ENCODE measurements at regions not wholly inside any gene's neighbourhood (a gene's known extent, or its start where the extent isn't known, plus 50 kb on each side); places are given as distances from the start of the nearest gene placed in this dataset.

- Histone ChIP-seq H3K4me2 (ENCODE audit: low read depth, low read length) (no peak overlapping the region), H4K20me1 (ENCODE audit: insufficient read depth, low read length) (no peaks in the 10 kb centered on the region), H3K79me2 (ENCODE audit: insufficient read depth, low read length) (no peaks in the 10 kb centered on the region), H3K4me1 (ENCODE audit: insufficient read depth, low read length) (peaks cover 34% of the 10 kb centered on the region), H3K27ac (ENCODE audit: extremely low read length, insufficient read depth, low read length) (no peak overlapping the region), H3K9me3 (ENCODE audit: low read length) (no peaks in the 10 kb centered on the region), H3K4me3 (replicated peaks in 1 of 3; ENCODE audit: insufficient read depth in 1 of 3, low read depth in 2 of 3, low read length in 3 of 3) (no peak overlapping the region), H2AFZ (ENCODE audit: low read length) (no peak overlapping the region), H3K36me3 (replicated peaks in 1 of 2; ENCODE audit: control insufficient read depth in 1 of 2, insufficient read depth in 2 of 2, low read length in 2 of 2) (no peaks in the 10 kb centered on the region), H3K27me3 (ENCODE audit: control insufficient read depth in 1 of 2, insufficient read depth in 2 of 2, low read length in 2 of 2) (peaks cover 12 to 49% of the 10 kb centered on the region in 2 experiments), H3K9ac (ENCODE audit: insufficient read depth, low read depth, low read length) (no peak overlapping the region)
- BruUV-seq (replicated peaks): no TSS peak
- 77% methylated on average over 9 of the region's 22 CpGs for WGBS (ENCODE audit: low lambda C conversion rate)
- FAIRE-seq (no peak), DNase-seq (ENCODE audit: low spot score) (no peak), ATAC-seq (no peak)
- in situ Hi-C loops (cut with HindIII; ENCODE audit: extremely low pct_ligation_motif_present, low pct_unique_long_range_greater_than_20kb) (no loop called here), intact Hi-C loops (cut with micrococcal nuclease; ENCODE audit: unreplicated experiment) (no loop called here)
- TF ChIP-seq, protein P1, sequence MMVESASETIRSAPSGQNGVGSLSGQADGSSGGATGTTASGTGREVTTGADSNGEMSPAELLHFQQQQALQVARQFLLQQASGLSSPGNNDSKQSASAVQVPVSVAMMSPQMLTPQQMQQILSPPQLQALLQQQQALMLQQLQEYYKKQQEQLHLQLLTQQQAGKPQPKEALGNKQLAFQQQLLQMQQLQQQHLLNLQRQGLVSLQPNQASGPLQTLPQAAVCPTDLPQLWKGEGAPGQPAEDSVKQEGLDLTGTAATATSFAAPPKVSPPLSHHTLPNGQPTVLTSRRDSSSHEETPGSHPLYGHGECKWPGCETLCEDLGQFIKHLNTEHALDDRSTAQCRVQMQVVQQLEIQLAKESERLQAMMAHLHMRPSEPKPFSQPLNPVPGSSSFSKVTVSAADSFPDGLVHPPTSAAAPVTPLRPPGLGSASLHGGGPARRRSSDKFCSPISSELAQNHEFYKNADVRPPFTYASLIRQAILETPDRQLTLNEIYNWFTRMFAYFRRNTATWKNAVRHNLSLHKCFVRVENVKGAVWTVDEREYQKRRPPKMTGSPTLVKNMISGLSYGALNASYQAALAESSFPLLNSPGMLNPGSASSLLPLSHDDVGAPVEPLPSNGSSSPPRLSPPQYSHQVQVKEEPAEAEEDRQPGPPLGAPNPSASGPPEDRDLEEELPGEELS (CRISPR knock-in tag; IDR thresholded peaks at IDR 0.05): no peak
- TF ChIP-seq ZNF761 (CRISPR knock-in tag; conservative IDR thresholded peaks at IDR 0.05) (no peak), PCBP1 (IDR thresholded peaks at IDR 0.05; ENCODE audit: borderline replicate concordance, low read depth, low read length) (0 out of 2 replicates have a peak, but pooled peaks have one; percentile 41), GATA4 (IDR thresholded peaks at IDR 0.05; ENCODE audit: borderline replicate concordance, low read depth) (no peak), ZNF12 (CRISPR knock-in tag; IDR thresholded peaks at IDR 0.05) (no peak), PLSCR1 (CRISPR knock-in tag; IDR thresholded peaks at IDR 0.05; ENCODE audit: borderline replicate concordance) (no peak)
- ChIA-PET POLR2A (no interaction called here), CTCF (ENCODE audit: low intra/inter-chr PET ratio, low total read pairs) (no interaction called here)
These were observed 101.3 kb upstream of the ZBTB40 start for GRCh38 chr1:22350171-22350923.

Data from HepG2 (cell line).